ENCODE measurements at regions not wholly inside any gene's neighbourhood (a gene's known extent, or its start where the extent isn't known, plus 50 kb on each side); places are given as distances from the start of the nearest gene placed in this dataset.

- peak; percentile 99 for DNase-seq (ENCODE audit: low read depth)
- H3K27me3 ChIP-seq (ENCODE audit: control insufficient read depth, insufficient read depth, low read length) = no peaks in the 10 kb centered on the region
- no peak overlapping the region for H3K4me3 ChIP-seq (ENCODE audit: low read depth, low read length)
- ChIA-PET CTCF (interaction anchor here (0.7 to 1.3 kb wide), 3 partner anchors 16 to 100 kb away, joined by 3 to 4 read pairs (median 3); no protein-coding TSS in a partner anchor), POLR2A (no interaction called here)
- TF ChIP-seq, protein P1, sequence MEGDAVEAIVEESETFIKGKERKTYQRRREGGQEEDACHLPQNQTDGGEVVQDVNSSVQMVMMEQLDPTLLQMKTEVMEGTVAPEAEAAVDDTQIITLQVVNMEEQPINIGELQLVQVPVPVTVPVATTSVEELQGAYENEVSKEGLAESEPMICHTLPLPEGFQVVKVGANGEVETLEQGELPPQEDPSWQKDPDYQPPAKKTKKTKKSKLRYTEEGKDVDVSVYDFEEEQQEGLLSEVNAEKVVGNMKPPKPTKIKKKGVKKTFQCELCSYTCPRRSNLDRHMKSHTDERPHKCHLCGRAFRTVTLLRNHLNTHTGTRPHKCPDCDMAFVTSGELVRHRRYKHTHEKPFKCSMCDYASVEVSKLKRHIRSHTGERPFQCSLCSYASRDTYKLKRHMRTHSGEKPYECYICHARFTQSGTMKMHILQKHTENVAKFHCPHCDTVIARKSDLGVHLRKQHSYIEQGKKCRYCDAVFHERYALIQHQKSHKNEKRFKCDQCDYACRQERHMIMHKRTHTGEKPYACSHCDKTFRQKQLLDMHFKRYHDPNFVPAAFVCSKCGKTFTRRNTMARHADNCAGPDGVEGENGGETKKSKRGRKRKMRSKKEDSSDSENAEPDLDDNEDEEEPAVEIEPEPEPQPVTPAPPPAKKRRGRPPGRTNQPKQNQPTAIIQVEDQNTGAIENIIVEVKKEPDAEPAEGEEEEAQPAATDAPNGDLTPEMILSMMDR (IDR thresholded peaks at IDR 0.05; ENCODE audit: insufficient read depth, low read depth, low read length) = no peak
- no peaks in the 10 kb centered on the region for H3K36me3 ChIP-seq (ENCODE audit: control insufficient read depth, insufficient read depth, low read length)
Measured at GRCh38 chr9:91131433-91131839, 230.3 kb downstream of the AUH start.

DNA sequence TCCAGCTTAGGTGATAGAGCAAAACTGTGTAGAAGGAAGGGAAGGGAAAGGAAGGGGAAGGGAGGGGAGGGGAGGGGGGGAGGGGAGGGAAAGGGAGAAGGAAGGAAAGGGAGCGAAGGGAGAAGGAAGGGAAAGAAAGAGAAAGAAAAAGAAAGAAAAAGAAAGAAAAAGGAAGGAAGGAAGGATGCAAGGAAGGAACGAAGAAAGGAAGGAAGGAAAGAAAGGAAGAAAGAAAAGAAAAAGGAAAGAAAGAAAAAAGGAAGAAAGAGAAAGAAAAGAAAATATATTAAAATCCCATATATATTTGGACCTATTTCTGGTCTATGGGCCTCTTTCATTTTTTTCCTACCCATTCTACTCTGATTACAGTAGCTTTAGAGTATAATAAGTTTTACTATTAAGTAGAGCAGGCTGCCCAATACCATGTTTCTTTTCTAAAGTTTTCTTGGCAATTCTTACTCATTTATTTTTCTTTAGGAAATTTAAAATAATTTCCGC is 229.1 kb downstream of the AUH start:
- CTCF ChIA-PET = interaction anchor here (0.9 kb wide), 1 partner anchor 294 kb away, joined by 4 read pairs; no protein-coding TSS in a partner anchor
- DNase-seq (ENCODE audit: low read depth) = no peak

GRCh38 chr9:91134608-91135007 is 227.1 kb downstream of the AUH start:
- TF ChIP-seq, protein P1 (IDR thresholded peaks at IDR 0.05; ENCODE audit: insufficient read depth, low read depth, low read length) = no peak
- H3K36me3 ChIP-seq (ENCODE audit: control insufficient read depth, insufficient read depth, low read length) = no peaks in the 10 kb centered on the region
- H3K27me3 ChIP-seq (ENCODE audit: control insufficient read depth, insufficient read depth, low read length) = no peaks in the 10 kb centered on the region
- CTCF ChIA-PET = no interaction called here
- no peak for DNase-seq (ENCODE audit: low read depth)
- POLR2A ChIA-PET = no interaction called here
- no peak overlapping the region for H3K4me3 ChIP-seq (ENCODE audit: low read depth, low read length)

More for the DNA sequence above, 229.1 kb downstream of the AUH start:
- Histone ChIP-seq H3K4me3 (ENCODE audit: low read depth, low read length) (no peak overlapping the region), H3K36me3 (ENCODE audit: control insufficient read depth, insufficient read depth, low read length) (no peaks in the 10 kb centered on the region), H3K27me3 (ENCODE audit: control insufficient read depth, insufficient read depth, low read length) (no peaks in the 10 kb centered on the region)
- TF ChIP-seq, protein P1 (IDR thresholded peaks at IDR 0.05; ENCODE audit: insufficient read depth, low read depth, low read length) = no peak
- POLR2A ChIA-PET = no interaction called here

GRCh38 chr9:91137391-91137790 is 224.3 kb downstream of the AUH start:
- TF ChIP-seq, protein P1 (IDR thresholded peaks at IDR 0.05; ENCODE audit: insufficient read depth, low read depth, low read length) = no peak
- DNase-seq (ENCODE audit: low read depth) = no peak
- H3K27me3 ChIP-seq (ENCODE audit: control insufficient read depth, insufficient read depth, low read length) = no peaks in the 10 kb centered on the region
- POLR2A ChIA-PET = no interaction called here
- no peak overlapping the region for H3K4me3 ChIP-seq (ENCODE audit: low read depth, low read length)
- CTCF ChIA-PET = no interaction called here
- H3K36me3 ChIP-seq (ENCODE audit: control insufficient read depth, insufficient read depth, low read length) = no peaks in the 10 kb centered on the region

DNA sequence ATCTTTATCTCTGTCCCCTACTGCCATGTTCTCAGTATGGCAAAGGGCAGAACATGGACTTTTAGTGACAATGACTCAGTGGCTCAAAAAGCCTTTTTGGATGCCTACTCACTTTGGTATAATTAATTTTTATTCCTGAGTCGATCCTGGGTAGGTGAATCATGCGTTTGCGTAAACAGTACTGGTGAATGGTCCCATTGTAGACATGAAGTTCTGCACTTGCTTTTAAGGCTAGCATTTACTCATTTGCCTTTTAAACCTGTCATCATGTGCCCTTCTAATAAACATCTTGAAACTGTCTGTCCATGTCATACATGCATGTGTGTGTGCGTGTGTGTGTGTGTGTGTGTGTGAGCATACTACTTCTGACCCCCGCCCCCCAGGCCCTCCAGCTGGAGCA is 223.0 kb downstream of the AUH start:
- TF ChIP-seq, protein P1 (IDR thresholded peaks at IDR 0.05; ENCODE audit: insufficient read depth, low read depth, low read length) = no peak
- CTCF ChIA-PET = interaction anchor here (0.9 kb wide), 1 partner anchor 44 kb away, joined by 4 read pairs; no protein-coding TSS in a partner anchor

More for the DNA sequence above, 223.0 kb downstream of the AUH start:
- Histone ChIP-seq H3K4me3 (ENCODE audit: low read depth, low read length) (no peak overlapping the region), H3K27me3 (ENCODE audit: control insufficient read depth, insufficient read depth, low read length) (no peaks in the 10 kb centered on the region), H3K36me3 (ENCODE audit: control insufficient read depth, insufficient read depth, low read length) (no peaks in the 10 kb centered on the region)
- DNase-seq (ENCODE audit: low read depth) = peak; percentile 83
- POLR2A ChIA-PET = no interaction called here
